Heart right ventricle (tissue), 16 donors: ENCODE measurements at regions not wholly inside any gene's neighbourhood (a gene's known extent, or its start where the extent isn't known, plus 50 kb on each side); places are given as distances from the start of the nearest gene placed in this dataset.

Experiments used
- ATAC-seq, 8 donors: fragments of 200-7000 bp; cut with Tn5 transposase; one replicate each; pipeline ENCODE4 v1.9.1; 2020; ENCODE audit warnings: mild to moderate bottlenecking in 8 of 8, moderate library complexity in 8 of 8, moderate number of reproducible peaks in 1 of 8
- DNase-seq, 2 donors: peaks; one replicate each; pipeline ENCODE4 v3.0.0-alpha.2; 2020
- H3K27ac ChIP-seq, 10 donors: fragments of 200-600 bp; sonication (generic) in 2 of 10; one replicate each; pipeline versions ENCODE4 v1.5.0 to v1.8.0; 2020 to 2022; ENCODE audit warnings: mild to moderate bottlenecking in 3 of 10
- H3K27me3 ChIP-seq, 7 donors: fragments of 200-600 bp; one replicate each; pipeline ENCODE4 v1.8.0; 2021 to 2022; ENCODE audit warnings: mild to moderate bottlenecking in 2 of 7
- H3K36me3 ChIP-seq, 9 donors: fragments of 200-600 bp; sonication (generic) in 1 of 9; one replicate each; pipeline versions ENCODE4 v1.5.0 to v1.8.0; 2020 to 2022; ENCODE audit warnings: mild to moderate bottlenecking in 2 of 9
- H3K4me1 ChIP-seq, 9 donors: fragments of 200-600 bp; sonication (generic) in 1 of 9; one replicate each; pipeline versions ENCODE4 v1.5.0 to v1.8.0; 2020 to 2022; ENCODE audit warnings: mild to moderate bottlenecking in 4 of 9
- H3K4me3 ChIP-seq, 10 donors: fragments of 200-600 bp; sonication (generic) in 2 of 10; one replicate each; pipeline versions ENCODE4 v1.5.0 to v1.8.0; 2020 to 2022; ENCODE audit warnings: mild to moderate bottlenecking in 7 of 10, moderate library complexity in 2 of 10
- H3K9me3 ChIP-seq, 11 donors: fragments of 200-600 bp in 10 of 11; sonication (generic) in 2 of 11; one replicate each; pipeline versions ENCODE4 v1.5.0 to v1.8.0; 2013 to 2022; ENCODE audit warnings: mild to moderate bottlenecking in 2 of 11, control low read depth in 1 of 11, moderate library complexity in 1 of 11
- WGBS, 2 donors: extraction: QIAGEN DNeasy Blood & Tissue Kit; methylation state at CpG; one replicate each; pipeline ENCODE4 v1.1.7; 2013; ENCODE audit warnings: inconsistent platforms in 1 of 2; 5-methylcytosine and 5-hydroxymethylcytosine counted together
- intact Hi-C, 10 donors: fragments of 100-400 bp; cut with DNase I; formaldehyde crosslinking; loops; one replicate each; pipeline versions ENCODE4 v1.11.1 to v1.14.2; 2022
- TF ChIP-seq, protein P1 (sequence below), 9 donors: fragments of 200-600 bp; sonication (generic) in 2 of 9; IDR thresholded peaks; one replicate each; pipeline versions ENCODE4 v1.5.0 to v1.8.0; 2021 to 2022; ENCODE audit warnings: antibody characterized with exemption in 9 of 9, mild to moderate bottlenecking in 5 of 9, moderate library complexity in 1 of 9
- donor health status: Arrhythmogenic right ventricular cardiomyopathy.
- donor health status: ischemic (EF 13 %, LVEDD 7.1; RV severe dilation, severe dysfunction).
- donor health status: healthy with polysubstance abuse.
- donor health status: DM: no; HTN: yes; CAD: no.
- donor health status: DM: no; HTN: no; CAD: no.
- donor health status: ischemic (EF 25% LVEDD 6.9; RV normal size, moderate dysfunction).
- donor health status: ischemic (EF 25% LVEDD 5.7; RV mildly dilated, moderate dysfunction).
- donor health status: healthy.
- donor health status: DM: yes; HTN: yes; CAD: no.
- donor health status: Ischemic cardiomyopathy.
- donor health status: ischemic (EF 35%, LVEDD 5.7; RV mildly dilated, moderate dysfunction).
- donor health status: nonischemic (EF 11% LVEDD 7.7; RV severe dilation, severe dysfunction).
- donor health status: DM: yes; HTN: yes; CAD: no.
- donor health status: PGD.
- donor health status: ischemic (EF 29% LVEDD 5.4; RV normal size, mild dysfunction).
- donor health status: nonischemic (EF 23%, LVEDD 6.1; RV moderate dilation, normal function).

DNA sequence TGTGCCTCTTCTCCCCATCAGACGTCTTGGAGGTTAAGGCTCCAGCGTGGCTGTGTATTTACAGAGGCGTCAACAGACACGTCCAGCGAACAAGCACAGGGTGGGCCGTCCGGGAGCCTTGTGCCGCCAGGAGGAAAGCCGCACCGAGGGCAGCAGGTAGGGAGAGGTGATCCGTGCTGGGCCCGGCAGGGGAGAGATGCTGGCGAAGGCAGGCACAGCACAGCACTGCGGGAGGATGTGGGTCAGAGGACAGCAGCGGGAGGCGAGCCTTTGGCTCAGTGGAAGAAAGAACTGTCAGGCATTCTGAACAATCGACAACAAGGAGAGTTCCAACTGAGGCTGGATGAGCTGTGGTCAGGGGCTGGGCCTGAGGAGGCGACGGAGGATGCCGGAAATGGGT lies 144.1 kb upstream of the TNR start:
- WGBS, 2 donors = 73 to 75% methylated on average over 20 of the region's 20 CpGs
- Histone ChIP-seq H3K27me3 (no peaks in the 10 kb centered on the region), H3K27ac (no peak overlapping the region), H3K4me1 (peaks cover 0 to 13% (median 0%) of the 10 kb centered on the region in 9 donors), H3K4me3 (no peak overlapping the region), H3K9me3 (no peaks in the 10 kb centered on the region), H3K36me3 (no peaks in the 10 kb centered on the region)
- intact Hi-C loops = loop anchor here in 9 of 10 donors (5.0 to 10.0 kb wide), 8 partner anchors 143 to 735 kb away; partner anchors contain the start of gene TNR (in 1 of the 9)
- TF ChIP-seq, protein P1, sequence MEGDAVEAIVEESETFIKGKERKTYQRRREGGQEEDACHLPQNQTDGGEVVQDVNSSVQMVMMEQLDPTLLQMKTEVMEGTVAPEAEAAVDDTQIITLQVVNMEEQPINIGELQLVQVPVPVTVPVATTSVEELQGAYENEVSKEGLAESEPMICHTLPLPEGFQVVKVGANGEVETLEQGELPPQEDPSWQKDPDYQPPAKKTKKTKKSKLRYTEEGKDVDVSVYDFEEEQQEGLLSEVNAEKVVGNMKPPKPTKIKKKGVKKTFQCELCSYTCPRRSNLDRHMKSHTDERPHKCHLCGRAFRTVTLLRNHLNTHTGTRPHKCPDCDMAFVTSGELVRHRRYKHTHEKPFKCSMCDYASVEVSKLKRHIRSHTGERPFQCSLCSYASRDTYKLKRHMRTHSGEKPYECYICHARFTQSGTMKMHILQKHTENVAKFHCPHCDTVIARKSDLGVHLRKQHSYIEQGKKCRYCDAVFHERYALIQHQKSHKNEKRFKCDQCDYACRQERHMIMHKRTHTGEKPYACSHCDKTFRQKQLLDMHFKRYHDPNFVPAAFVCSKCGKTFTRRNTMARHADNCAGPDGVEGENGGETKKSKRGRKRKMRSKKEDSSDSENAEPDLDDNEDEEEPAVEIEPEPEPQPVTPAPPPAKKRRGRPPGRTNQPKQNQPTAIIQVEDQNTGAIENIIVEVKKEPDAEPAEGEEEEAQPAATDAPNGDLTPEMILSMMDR (IDR thresholded peaks at IDR 0.05) = no peak
- ATAC-seq = peak in 5 of 8 donors; percentile 12 to 34 (median 16)
- no peak for DNase-seq

- no peak for ATAC-seq
- H3K4me1 ChIP-seq = peaks cover 0 to 13% (median 0%) of the 10 kb centered on the region in 9 donors
- TF ChIP-seq, protein P1 (IDR thresholded peaks at IDR 0.05) = no peak
Observed at GRCh38 chr1:175885326-175885725, 141.9 kb upstream of the TNR start.

GRCh38 chr1:175884369-175884768 lies 141.0 kb upstream of the TNR start:
- no peaks in the 10 kb centered on the region for H3K36me3 ChIP-seq
- no peaks in the 10 kb centered on the region for H3K9me3 ChIP-seq
- no peak for ATAC-seq
- no peaks in the 10 kb centered on the region for H3K27me3 ChIP-seq
- 65 to 68% methylated on average over 5 of the region's 5 CpGs for WGBS, 2 donors
- H3K27ac ChIP-seq = no peak overlapping the region
- intact Hi-C loops = loop anchor here in 6 of 10 donors (10.0 kb wide), 5 partner anchors 140 to 730 kb away; partner anchors contain the start of gene TNR (in 1 of the 6)
- DNase-seq = no peak
- TF ChIP-seq, protein P1 (IDR thresholded peaks at IDR 0.05) = no peak
- H3K4me1 ChIP-seq = peaks cover 0 to 13% (median 0%) of the 10 kb centered on the region in 9 donors
- H3K4me3 ChIP-seq = no peak overlapping the region

More at GRCh38 chr1:175885326-175885725, 141.9 kb upstream of the TNR start:
- Histone ChIP-seq H3K27ac (no peak overlapping the region), H3K4me3 (no peak overlapping the region), H3K27me3 (no peaks in the 10 kb centered on the region), H3K36me3 (no peaks in the 10 kb centered on the region), H3K9me3 (no peaks in the 10 kb centered on the region)
- DNase-seq = no peak
- intact Hi-C loops = loop anchor here in 9 of 10 donors (5.0 to 10.0 kb wide), 8 partner anchors 141 to 733 kb away; partner anchors contain the start of gene TNR (in 1 of the 9)

DNA sequence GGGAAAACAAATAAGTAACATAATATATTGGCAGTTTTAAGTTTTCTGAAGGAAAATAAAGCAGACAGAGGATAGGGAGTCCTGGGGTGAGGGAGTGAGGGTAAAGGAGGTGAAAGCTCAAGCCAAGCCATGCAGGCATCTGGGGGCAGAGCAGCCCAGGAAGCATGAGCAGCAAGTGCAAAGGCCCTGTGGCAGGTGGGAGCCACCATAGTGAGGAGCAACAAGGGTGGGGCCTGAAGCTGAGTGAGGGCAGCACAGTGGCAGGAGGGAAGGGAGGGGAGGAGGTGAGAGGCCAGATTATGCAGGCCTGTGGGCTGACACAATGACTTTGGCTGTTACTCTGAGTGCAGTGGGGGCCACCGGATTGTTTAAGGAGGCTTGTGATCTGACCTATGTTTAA lies 138.8 kb upstream of the TNR start:
- DNase-seq (no peak), ATAC-seq (no peak)
- Histone ChIP-seq H3K9me3 (no peaks in the 10 kb centered on the region), H3K4me3 (no peak overlapping the region), H3K4me1 (peaks cover 0 to 10% (median 0%) of the 10 kb centered on the region in 9 donors), H3K27me3 (no peaks in the 10 kb centered on the region), H3K27ac (no peak overlapping the region), H3K36me3 (no peaks in the 10 kb centered on the region)
- TF ChIP-seq, protein P1 (IDR thresholded peaks at IDR 0.05) = no peak
- 91 to 100% methylated on average over 1 of the region's 1 CpG for WGBS, 2 donors
- intact Hi-C loops = loop anchor here in 6 of 10 donors (10.0 kb wide), 5 partner anchors 137 to 727 kb away; partner anchors contain the start of gene TNR (in 1 of the 6)
